GM19395 (cell line): ENCODE measurements at regions not wholly inside any gene's neighbourhood (a gene's known extent, or its start where the extent isn't known, plus 50 kb on each side); places are given as distances from the start of the nearest gene placed in this dataset.
"Not testable (repeated sequence)": the region's sequence is repeated elsewhere in the genome, so short reads cannot be mapped to it uniquely, and the experiment has no call there.

Experiments
- ATAC-seq: cut with Tn5 transposase; IDR thresholded peaks from one replicate; pipeline ENCODE4 v1.9.1; 2021; ENCODE audit warnings: mild to moderate bottlenecking, moderate library complexity; ENCODE audit not compliant: unreplicated experiment

DNA sequence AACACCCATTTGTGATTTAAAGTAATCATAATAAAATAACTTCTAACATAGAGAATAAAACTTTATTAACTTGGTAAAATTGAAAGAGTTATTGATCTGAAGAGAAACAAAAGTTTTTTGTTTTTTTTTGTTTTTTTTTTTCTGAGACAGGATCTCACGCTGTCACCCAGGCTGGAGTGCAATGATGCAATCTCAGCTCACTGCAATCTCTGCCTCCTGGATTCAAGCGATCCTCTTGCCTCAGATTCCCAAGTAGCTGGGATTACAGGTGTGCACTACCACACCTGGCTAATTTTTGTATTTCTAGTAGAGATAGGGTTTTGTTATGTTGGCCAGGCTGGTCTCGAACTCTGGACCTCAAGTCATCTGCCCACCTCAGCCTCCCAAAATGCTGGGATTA lies 116.5 kb upstream of the SPATA31D4 start:
- not testable (repeated sequence) for ATAC-seq

DNA sequence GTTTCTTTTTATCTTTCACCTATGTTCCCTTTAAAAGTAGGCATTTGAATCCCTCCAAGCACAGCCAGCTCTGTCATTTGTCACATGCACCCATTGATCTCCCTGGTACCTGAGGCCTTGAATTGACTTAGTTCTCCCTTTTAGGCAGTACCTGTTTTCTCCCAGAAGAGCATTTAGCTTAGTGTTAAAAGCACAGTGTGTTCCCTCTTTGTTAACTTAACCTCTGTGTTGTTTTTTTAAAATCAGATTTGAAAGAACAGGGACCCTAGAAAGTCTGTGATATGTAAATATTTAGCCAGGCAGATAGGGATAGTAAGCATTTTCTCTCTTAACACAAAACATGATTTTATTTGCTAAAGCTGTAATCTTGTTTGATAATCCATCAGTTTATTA lies 113.8 kb upstream of the SPATA31D4 start:
- no peak for ATAC-seq

DNA sequence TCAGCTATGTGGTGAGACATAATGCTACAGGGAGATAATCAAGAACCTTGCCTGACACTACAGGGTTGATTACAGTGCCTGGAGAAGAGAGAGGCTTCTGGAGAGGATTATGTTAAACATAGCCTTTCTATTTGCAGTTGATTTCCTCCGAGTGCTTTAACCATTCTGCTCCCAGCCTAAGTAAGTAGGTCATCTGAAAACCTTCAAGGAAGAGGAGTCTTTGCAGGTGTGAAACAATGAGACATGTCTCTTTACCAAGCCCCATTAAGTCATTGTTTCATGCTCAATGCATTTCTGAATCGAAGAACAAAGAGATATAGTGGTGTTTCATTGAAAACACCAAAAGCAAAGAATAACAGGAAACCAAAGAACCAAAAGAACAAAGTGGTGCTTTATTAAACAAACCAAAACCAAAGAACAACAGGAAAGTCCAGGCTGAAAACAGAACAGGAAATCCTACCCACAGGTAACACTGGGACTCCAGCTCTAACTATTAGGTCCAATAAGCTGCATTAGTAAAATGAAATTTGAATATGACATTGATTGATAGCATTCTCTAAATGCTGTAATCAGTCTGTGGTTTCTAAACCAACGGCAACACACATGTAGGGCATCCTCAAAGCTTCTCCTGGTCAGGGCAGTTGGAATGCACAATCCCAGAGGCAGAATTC lies 113.3 kb upstream of the SPATA31D4 start:
- peak; percentile 79 for ATAC-seq

DNA sequence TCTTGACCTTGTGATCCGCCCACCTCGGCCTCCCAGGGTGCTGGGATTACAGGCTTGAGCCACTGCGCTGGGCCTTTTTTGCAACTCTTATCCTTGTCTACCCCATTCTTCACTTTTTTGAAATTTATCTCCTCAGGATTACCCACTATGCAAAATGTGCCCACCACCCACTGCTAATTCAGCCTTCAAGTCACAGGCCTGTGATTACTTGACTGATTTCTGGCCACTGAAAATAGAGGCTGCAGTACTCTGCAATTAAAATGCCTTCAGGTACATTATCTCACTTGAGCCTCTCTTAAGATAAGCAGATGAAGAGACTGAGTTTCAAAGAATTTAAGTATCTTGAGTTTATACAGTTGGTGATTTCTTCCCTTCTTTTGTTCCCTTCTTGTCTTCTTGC lies 112.4 kb upstream of the SPATA31D4 start:
- ATAC-seq: no peak

DNA sequence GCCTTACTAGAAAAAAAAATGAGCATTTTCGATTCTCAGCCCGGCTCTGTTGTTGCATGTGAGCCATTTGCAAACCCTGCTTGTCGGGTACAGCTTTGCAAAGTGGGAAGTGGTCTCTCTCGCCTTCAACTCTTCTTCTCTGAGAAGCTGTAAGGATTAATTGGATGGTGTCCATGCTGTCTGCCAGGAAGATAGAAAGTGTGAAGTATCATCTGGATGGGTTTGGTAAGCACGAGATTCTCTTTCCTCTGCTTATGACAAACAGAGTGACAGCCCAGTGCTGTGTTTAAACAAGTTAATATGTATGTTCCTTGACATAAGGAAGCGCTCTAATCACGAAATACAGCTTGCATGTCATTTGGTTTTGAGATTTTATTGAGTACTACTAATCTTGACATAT lies 109.1 kb upstream of the SPATA31D4 start:
- no peak for ATAC-seq

DNA sequence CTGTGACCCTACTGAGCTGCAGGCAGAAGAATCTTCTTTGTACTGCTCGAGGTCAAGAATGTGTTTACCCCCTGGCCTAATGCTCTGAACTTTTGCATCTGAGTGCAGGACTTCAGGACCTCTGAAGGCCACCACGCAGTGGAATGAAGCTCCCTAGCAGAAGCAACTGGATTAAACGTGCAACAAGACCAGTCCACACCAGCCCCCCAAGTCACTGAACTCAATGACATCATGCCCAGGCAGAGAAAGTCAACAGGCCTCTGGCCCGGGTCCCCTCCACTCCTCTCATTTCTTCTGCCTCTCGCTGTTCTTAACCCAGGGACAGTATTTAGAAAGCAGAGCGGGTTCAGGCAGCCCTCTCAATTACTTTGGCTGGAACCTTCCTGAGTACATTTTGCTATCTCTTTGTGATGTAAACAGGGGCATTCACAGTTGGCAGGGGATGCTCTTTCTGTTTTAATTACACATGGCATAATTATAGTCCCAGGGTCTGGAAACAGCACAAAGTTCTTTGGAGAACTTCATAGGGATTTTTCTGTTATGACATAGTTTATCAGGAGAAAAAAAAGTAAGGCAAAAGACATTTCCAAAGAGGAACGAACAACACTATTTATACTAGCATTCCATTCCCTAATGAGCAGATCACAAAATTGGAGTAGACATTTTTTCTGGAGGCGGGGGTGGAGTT lies 108.2 kb upstream of the SPATA31D4 start:
- ATAC-seq: no peak

DNA sequence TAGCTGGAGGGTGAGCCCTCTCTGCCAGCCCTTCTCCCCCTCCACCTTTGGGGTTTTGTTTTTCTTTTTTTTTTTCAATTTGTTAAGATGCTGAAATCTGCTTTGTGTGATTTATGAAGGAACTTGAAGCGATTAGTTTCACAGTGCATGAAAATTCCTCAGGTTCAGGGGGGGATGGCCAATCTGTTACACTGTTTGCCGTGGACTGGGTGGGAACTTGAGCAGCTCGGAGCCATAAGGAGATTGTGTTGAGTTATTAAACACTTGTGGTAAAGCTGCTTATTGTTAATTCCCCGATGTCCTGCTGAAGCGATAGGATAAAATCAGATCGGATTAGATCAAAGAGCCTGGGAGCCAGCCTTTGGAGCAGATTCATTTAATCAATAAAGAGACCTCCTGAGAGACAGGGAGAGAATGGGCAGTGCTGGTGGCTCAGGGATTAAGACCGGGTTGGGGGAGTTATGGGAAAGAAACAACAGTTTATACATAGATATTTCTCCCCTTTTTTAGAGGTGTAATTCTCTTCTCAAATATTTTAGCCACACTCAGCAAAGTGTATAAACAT lies 105.8 kb upstream of the SPATA31D4 start:
- ATAC-seq: no peak

DNA sequence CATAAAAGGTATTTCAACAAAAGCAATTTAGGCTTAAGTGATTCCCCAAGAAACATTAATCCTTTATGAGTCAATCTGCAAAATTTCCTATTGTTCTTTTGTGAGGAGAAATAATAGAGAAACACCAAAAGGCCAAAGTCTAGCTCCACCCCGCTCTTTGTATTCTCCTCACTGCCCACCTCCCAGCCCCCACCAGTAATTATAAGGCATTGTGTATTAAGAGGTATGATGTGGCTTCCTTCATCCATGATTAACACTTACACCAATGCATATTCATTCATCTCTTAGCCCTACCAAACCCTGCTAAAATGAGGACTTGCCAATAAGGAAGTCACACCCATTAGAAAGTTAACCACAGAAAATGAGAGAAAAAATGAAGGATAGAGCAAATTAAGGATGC lies 105.3 kb upstream of the SPATA31D4 start:
- ATAC-seq: no peak

DNA sequence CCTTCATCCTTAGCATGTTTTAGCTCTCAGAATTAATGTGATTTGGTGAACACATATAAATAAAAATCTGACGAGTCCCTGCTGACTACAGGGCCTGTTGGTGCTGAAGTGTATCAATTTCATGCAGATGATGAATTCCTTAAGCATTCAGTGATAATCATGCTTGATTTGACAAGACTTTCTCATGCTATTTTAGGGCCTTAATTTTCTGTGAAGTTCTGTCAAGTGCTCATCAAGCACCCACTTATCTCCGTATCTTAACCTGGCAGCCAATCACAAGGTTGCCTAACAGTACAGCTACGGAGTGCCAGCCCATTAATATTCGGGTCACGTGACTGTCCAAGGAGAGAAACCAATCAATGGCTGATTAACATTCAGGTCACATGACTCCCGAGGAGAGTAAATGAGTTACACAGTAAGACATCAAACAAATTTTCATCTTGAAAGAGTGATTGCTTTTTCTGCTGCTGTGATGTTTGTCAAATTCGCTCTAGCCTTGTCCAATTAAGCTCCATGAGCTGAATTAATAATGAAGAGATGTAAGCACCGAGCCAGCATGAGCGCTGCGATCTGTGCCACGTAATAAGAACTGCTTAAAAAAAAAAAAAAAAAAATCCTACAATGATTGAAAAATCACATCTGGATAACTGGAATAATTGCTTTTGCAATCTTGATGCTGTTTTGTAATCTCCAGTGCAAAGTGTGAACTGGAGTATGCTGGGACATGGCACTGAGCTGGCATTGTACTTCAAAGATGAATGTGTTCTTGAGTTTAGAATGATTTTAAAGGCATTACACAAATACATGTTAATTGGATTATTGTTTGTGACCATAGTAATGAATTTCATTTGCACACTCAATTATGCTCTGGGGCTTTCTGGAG lies 104.3 kb upstream of the SPATA31D4 start:
- ATAC-seq: no peak

DNA sequence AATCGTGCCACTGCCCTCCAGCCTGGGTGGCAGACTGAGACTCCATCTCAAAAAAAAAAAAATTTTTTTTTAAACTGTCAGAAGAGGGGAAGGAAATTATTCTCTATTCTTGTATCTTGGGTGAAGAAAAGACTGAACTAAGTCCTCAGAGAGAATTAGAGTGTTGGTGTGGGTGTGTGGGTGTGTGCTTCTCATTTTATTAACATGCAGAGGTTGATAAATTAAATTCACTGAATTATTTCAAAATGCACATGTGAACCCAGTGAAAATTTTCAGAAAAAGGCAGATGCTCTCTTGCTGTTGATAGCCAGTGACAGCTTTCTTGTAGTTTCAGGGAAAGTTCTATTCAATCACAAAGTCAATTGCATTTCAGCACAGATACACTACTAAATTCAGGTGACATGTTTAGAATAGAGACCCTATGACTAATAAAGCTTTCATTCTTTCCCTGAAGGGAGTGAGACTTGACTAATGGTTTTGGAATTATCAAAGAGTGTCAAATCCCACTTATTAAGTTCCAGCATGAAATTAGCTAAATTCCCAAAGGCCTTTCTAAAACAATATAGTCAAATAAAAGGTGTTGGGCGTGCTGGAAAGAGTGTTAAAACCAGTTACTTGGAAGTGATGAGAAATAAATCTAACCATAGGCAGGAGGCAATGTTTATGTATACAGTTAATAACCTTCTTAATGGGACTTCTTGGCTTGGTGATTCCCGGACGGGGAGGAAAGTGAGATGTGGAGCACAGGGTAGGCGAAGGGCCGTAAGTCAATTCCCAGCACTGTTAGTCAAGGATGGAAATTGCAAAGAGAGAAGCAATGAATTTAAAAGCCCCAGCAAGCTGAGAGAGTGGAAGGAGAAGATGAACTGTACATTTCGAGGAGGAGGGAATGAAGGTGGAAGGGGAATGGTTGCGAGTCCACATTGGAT lies 103.2 kb upstream of the SPATA31D4 start:
- ATAC-seq: no peak

DNA sequence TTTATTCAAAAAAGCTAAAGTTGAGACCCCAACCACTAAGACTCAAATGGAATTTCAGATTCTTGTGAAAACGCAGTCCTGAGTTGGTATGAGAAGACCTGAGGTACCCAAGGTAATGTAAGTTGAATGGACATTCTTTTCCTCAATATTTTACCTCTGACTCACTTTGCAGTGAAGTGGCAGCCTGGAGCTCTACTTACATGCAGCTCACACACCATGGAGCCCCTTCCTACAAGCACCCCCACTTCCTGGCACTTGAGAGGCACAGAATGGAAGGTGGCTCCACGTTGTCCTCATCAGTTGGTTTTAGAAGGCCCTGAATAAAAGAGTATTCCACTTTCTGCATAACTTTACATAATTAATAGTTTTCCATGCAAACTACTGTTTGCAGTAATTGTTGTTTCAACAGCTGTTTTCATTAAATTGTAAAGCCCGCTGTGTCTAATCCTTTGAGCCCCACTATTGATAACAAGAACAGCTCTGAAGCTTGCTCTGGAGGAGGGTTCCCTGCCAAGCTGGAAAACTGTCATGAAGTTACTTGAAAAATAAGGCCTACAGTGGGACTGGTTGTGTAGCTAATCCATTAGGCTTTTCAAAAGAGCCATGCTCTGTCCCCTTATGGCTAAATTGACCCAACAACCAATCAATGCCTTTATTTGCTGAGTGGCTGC lies 102.2 kb upstream of the SPATA31D4 start:
- no peak for ATAC-seq

DNA sequence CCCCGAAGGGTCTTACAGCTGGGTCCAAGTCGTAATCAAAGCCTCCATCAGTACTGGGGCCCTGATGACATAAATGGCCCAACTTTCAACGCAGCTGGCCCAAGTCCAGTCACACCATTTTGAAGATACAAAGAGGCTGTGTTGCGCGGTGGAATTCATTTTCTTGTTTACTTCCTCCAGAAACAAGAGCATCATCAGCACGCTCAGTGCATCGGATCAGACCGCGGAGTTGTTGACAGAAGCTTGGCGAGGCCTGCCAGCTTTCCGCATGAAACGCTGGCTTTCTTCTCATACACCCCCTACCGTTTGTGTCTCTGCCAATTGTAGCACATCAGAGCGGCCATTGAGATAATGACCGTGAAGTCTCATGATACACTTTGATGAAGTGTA lies 101.7 kb upstream of the SPATA31D4 start:
- no peak for ATAC-seq

DNA sequence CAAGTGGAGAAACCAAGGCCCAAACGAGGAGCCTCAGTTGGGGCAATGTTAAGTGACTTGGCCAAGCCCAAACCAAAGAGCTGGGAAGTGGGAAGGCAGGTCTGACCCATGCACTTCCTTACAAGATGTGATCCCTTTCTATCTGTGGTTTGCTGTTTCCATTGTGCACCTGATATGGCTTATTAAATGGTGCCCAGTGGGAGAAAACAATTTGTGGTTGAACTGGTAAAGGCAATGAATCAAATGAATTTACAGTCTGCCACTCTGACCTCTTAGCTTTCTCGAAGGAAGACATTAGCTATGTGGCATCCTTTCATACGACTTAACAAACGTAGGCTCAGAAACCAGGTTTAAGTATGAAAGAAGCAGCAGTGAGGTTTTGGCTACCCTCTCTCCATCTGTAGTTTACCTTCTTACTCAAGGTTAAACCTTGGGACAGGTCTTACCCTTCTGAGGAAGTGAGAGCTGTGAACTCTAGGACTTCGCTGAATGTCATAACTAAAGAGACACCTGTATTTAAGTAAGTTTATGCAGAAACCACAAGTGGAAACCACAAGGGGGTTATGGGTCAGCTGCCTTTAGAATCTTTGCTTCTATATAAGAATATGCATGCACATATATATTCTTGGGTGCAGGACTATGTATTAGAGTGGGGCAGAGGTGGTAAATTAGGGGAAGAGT lies 100.5 kb upstream of the SPATA31D4 start:
- ATAC-seq: peak; percentile 91

DNA sequence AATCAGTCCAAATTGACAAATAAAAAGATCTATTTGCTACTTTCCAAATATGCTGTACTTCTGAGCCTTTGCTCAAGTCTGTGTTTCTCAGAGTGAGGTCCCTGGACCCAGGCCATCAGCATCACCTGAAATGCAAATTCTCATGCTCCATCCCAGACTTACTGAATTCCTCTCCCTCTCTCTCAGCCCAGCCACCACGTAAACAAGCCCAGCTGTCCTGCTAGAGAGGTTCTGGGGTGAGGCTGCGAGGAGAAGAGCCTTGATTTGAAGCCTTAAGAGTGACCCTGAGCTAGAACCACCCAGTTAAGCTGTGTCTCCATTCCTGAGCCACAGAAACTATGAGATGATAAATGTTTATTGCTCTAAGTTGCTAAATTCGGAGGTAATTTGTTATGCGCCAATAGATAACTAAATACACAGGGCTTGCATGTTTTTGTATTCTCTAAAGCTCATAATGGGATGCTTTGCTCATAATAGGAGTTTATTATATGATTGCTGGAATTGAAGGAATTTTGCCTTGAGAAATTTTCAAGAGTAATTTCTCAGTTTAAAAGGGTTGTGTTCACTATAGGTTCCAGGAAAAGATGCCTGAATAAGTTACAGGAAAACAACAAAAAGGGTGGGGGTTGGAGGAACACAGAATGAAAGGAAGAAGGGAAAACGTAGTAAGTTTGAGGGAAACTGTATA lies 98.9 kb upstream of the SPATA31D4 start:
- no peak for ATAC-seq

DNA sequence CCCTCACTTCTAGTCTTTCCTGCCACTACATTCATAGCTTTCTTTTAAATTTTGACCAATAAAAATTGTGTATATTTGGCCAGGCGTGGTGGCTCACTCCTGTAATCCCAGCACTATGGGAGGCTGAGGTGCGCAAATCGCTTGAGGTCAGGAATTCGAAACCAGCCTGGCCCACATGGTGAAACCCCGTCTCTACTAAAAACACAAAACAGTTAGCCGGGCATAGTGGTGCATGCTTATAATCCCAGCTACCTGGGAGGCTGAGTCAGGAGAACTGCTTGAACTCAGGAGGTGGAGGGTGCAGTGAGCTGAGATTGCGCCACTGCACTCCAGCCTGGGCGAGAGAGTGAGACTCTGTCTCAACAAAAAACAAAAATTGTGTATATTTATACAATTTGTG lies 97.8 kb upstream of the SPATA31D4 start:
- not testable (repeated sequence) for ATAC-seq

DNA sequence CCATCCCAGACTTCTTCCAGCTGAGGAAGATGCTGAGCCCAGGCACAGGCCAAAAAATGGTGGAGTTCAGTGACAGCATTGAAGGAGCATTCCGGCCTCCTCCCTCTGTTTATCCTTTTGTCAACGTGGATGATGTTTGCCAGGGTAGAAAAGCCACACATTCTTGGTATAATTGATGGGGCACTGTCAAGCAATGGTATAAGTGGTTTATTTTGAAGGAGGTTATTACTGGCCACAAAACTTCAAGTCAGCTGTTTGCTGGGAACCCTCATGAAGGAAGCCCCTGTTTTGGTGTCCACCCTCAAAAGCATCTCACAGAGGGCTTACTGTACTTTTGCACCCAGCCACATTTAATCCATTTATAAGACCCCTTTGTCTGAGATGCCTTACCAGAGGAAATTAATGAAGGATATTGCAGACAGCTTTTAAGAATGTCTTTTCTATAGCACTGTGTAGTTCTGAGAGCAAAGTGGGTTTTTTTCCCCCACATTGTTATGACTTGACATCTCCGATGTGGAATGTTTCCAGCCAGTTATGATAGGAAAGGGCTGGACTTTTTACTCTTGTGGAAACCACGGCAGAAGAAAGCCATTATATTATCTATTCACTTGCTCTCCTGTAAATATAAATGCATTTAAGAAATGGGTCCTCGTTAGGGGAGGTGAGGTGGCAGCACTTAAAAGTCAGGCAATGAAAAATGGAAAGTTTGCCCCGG lies 95.5 kb upstream of the SPATA31D4 start:
- ATAC-seq: no peak

DNA sequence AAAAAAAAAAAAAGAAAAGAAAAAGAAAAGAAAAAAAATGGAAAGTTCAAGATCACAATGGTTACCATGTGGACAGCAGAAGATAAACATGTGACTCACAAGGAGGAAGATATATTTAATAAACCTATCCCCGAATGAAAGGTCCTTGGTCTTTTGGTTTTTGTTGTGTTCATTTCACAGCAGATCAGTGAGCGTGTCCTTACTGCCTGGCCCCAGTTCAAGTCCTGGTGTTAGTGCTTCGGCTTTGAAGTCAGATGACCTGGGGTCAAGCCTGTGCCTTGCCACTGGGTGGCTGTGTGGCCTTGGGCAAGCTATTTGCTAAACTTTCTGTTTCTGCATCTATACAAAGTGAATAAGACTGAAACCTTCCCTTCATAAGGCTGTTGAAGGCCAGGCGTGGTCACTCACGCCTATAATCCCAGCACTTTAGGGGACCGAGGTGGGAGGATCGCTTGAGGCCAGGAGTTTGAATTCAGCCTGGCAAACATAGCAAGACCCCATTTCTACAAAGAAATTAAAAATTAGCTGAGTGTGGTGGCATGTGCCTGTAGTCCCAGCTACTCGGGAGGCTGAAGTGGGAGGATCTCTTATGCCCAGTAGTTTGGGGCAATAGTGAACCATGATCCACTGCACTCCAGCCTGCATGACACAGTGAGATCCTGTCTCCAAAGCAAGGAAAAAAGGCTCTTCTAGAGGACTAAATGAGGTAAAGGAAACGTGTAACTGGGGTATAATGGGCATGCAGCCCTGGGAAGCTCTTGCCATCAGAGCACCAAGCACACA lies 94.5 kb upstream of the SPATA31D4 start:
- ATAC-seq: no peak
